Esophagus squamous epithelium (tissue), 4 donors: ENCODE measurements at regions not wholly inside any gene's neighbourhood (a gene's known extent, or its start where the extent isn't known, plus 50 kb on each side); places are given as distances from the start of the nearest gene placed in this dataset.

ENCODE experiments used
- CTCF ChIP-seq, 6 experiments: fragments of 450-650 bp in 4 of 6; fragments of 200-600 bp in 2 of 6; sonication (generic) in 2 of 6; IDR thresholded peaks; one replicate each; pipeline ENCODE4 v1.5.1; 2016 to 2019; ENCODE audit warnings: antibody characterized with exemption in 6 of 6, mild to moderate bottlenecking in 4 of 6, moderate library complexity in 4 of 6
- POLR2A ChIP-seq, 4 donors: fragments of 450-650 bp; IDR thresholded peaks; one replicate each; pipeline ENCODE4 v1.6.1; 2017; ENCODE audit warnings: antibody characterized with exemption in 4 of 4, mild to moderate bottlenecking in 4 of 4, moderate library complexity in 3 of 4

DNA sequence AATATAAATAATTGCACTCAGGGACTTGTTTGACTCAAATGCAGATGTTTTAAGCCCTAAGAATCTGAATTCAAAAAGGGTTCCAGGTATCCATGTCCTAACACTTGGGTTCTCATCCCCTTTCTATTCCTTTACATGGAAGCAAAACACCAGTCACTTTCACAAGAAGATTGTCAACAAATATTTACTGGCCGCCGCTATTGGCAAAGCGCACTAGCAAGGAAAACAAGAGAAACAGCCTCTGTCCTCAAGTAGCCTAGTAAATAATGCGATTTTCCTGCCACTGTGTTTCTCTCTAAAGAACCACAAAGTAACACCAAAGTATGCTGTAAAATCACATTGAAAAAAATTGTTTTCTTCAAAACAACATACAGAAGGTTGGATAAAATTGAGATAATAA, 66.7 kb upstream of the EZH2 start:
- TF ChIP-seq CTCF (IDR thresholded peaks at IDR 0.05) (no peak), POLR2A (IDR thresholded peaks at IDR 0.05) (no peak)
